K562 (cell line): ENCODE measurements at regions not wholly inside any gene's neighbourhood (a gene's known extent, or its start where the extent isn't known, plus 50 kb on each side); places are given as distances from the start of the nearest gene placed in this dataset.

Experiments used
- CHD1 ChIP-seq: fragments of 200-600 bp; sonication (generic); IDR thresholded peaks from one replicate; pipeline ENCODE4 v1.6.1; 2012; ENCODE audit warnings: mild to moderate bottlenecking, moderate library complexity, low read length, inconsistent platforms
- CREB1 ChIP-seq, 2 experiments: sonication (generic) in 1 of 2; formaldehyde crosslinking in 1 of 2; IDR thresholded peaks; 2 replicates each; pipeline versions ENCODE4 v1.6.1 to v1.8.0; 2012 to 2022; ENCODE audit warnings: inconsistent platforms in 1 of 2, mild to moderate bottlenecking in 1 of 2, missing genetic modification reagents in 1 of 2, moderate library complexity in 1 of 2
- FOS ChIP-seq: IDR thresholded peaks from 3 replicates; pipeline ENCODE4 v1.6.1; 2011; ENCODE audit not compliant: insufficient read length; ENCODE audit errors: extremely low read depth
- KDM5B ChIP-seq: fragments of 200-600 bp; sonication (generic); IDR thresholded peaks from 2 replicates; pipeline ENCODE4 v1.6.1; 2012; ENCODE audit warnings: low read depth, mild to moderate bottlenecking, moderate library complexity, low read length, control low read depth, inconsistent platforms; ENCODE audit not compliant: insufficient replicate concordance
- KLF13 ChIP-seq: fragments of 450-650 bp; IDR thresholded peaks from 2 replicates; pipeline ENCODE4 v1.6.1; 2016; ENCODE audit warnings: missing genetic modification characterization, low read depth, mild to moderate bottlenecking, missing compliant biosample characterization, moderate library complexity, borderline replicate concordance
- NBN ChIP-seq: fragments of 450-650 bp; IDR thresholded peaks from 2 replicates; pipeline ENCODE4 v1.6.1; 2016; ENCODE audit warnings: low read depth, mild to moderate bottlenecking
- TAF1 ChIP-seq: IDR thresholded peaks from 2 replicates; pipeline ENCODE4 v1.6.1; 2011; ENCODE audit warnings: mild to moderate bottlenecking, low read length, moderate library complexity; ENCODE audit not compliant: insufficient read depth, control insufficient read depth, severe bottlenecking; ENCODE audit errors: extremely low read depth
- ZNF668 ChIP-seq: fragments of 250-450 bp; sonication (Bioruptor Pico); IDR thresholded peaks from 2 replicates; pipeline ENCODE4 v1.8.0; 2022; ENCODE audit warnings: mild to moderate bottlenecking, inconsistent platforms
- TF ChIP-seq, protein P1 (sequence below): fragments of 450-650 bp; IDR thresholded peaks from 2 replicates; pipeline ENCODE4 v1.6.1; 2018; ENCODE audit not compliant: partially characterized antibody

DNA sequence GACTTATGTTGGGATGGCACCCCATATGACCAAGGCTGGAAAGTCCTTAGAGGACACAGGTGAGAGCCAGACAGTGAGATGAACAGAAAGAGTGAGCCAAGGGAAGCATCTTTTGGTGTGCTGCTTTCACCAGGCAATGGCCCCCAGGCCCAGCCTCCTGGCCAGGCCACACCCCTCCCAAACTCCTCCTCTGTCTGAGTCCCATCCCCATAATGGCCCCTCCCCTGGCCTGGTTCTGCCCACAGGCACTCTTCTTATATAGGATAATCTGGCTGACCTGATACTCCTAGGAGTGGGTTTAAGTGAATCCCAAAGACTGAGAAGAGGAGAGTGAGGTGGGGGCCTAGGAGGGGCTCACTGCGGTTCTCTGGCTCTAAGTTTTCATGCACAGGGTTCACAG, 252.5 kb downstream of the RPS24 start:
- TF ChIP-seq CREB1 (IDR thresholded peaks at IDR 0.05) (no peak), CREB1 (CRISPR knock-in tag; IDR thresholded peaks at IDR 0.05) (no peak), FOS (no peak), TAF1 (no peak), NBN (no peak), CHD1 (no peak), KDM5B (no peak), ZNF668 (CRISPR knock-in tag) (no peak), KLF13 (tag) (no peak)
- TF ChIP-seq, protein P1, sequence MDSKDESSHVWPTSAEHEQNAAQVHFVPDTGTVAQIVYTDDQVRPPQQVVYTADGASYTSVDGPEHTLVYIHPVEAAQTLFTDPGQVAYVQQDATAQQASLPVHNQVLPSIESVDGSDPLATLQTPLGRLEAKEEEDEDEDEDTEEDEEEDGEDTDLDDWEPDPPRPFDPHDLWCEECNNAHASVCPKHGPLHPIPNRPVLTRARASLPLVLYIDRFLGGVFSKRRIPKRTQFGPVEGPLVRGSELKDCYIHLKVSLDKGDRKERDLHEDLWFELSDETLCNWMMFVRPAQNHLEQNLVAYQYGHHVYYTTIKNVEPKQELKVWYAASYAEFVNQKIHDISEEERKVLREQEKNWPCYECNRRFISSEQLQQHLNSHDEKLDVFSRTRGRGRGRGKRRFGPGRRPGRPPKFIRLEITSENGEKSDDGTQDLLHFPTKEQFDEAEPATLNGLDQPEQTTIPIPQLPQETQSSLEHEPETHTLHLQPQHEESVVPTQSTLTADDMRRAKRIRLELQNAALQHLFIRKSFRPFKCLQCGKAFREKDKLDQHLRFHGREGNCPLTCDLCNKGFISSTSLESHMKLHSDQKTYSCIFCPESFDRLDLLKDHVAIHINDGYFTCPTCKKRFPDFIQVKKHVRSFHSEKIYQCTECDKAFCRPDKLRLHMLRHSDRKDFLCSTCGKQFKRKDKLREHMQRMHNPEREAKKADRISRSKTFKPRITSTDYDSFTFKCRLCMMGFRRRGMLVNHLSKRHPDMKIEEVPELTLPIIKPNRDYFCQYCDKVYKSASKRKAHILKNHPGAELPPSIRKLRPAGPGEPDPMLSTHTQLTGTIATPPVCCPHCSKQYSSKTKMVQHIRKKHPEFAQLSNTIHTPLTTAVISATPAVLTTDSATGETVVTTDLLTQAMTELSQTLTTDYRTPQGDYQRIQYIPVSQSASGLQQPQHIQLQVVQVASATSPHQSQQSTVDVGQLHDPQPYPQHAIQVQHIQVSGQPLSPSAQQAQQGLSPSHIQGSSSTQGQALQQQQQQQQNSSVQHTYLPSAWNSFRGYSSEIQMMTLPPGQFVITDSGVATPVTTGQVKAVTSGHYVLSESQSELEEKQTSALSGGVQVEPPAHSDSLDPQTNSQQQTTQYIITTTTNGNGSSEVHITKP = no peak
